ENCODE measurements at regions not wholly inside any gene's neighbourhood (a gene's known extent, or its start where the extent isn't known, plus 50 kb on each side); places are given as distances from the start of the nearest gene placed in this dataset.

DNA sequence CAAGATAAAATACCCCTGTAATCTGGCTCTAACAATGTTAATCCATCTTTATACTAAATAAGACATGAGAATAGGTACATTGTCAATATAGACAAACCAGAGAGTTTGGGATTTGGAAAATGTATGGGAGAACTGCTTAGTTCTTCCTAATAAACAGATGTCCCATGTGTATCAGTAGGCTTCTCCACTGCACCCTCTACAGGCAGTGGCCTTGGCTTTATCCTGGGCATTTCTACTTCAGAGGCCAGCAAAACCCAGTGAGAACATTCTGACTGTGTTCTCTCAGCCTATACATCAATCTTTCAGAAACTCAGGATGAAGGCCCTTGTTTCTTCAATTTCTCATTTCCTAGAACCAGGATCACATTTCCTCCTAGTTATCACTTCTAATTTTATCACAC is 1167.5 kb upstream of the ACVR2A start:
- Mint-ChIP-seq H3K27me3 (ENCODE audit: low read depth) (no peaks in the 10 kb centered on the region), H3K9me3 (no peaks in the 10 kb centered on the region), H3K36me3 (no peaks in the 10 kb centered on the region), H3K27ac (no peak overlapping the region), H3K4me1 (no peaks in the 10 kb centered on the region), H3K4me3 (no peak overlapping the region)
- DNase-seq (ENCODE audit: low spot score in 2 of 2, unreplicated experiment in 2 of 2): no peak
- TF ChIP-seq, protein P1, sequence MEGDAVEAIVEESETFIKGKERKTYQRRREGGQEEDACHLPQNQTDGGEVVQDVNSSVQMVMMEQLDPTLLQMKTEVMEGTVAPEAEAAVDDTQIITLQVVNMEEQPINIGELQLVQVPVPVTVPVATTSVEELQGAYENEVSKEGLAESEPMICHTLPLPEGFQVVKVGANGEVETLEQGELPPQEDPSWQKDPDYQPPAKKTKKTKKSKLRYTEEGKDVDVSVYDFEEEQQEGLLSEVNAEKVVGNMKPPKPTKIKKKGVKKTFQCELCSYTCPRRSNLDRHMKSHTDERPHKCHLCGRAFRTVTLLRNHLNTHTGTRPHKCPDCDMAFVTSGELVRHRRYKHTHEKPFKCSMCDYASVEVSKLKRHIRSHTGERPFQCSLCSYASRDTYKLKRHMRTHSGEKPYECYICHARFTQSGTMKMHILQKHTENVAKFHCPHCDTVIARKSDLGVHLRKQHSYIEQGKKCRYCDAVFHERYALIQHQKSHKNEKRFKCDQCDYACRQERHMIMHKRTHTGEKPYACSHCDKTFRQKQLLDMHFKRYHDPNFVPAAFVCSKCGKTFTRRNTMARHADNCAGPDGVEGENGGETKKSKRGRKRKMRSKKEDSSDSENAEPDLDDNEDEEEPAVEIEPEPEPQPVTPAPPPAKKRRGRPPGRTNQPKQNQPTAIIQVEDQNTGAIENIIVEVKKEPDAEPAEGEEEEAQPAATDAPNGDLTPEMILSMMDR (IDR thresholded peaks at IDR 0.05; ENCODE audit: unreplicated experiment): no peak

DNA sequence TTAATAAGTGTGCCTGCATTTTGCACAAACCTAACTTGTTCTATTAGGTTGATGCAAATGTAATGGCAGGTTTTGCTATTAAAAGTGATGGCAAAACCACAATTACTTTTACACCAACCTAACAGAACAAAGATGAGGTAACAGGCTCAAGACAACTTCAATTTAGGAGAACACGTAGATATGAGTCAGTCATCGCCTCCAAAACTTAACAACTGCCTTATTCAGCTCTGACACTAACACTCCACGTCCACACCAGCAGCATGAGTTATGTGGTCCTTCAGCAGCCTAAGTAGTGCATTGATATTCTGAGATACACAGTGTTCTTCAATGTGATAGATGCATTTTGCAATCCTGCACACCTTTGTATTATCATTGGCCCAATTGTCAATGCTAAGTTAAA is 1175.1 kb upstream of the ACVR2A start:
- no peaks in the 10 kb centered on the region for H3K36me3 Mint-ChIP-seq
- H3K27me3 Mint-ChIP-seq (ENCODE audit: low read depth): no peaks in the 10 kb centered on the region
- no peaks in the 10 kb centered on the region for H3K4me1 Mint-ChIP-seq
- TF ChIP-seq, protein P1 (IDR thresholded peaks at IDR 0.05; ENCODE audit: unreplicated experiment): no peak
- no peak overlapping the region for H3K4me3 Mint-ChIP-seq
- H3K9me3 Mint-ChIP-seq: no peaks in the 10 kb centered on the region
- DNase-seq (ENCODE audit: low spot score in 2 of 2, unreplicated experiment in 2 of 2): no peak
- H3K27ac Mint-ChIP-seq: no peak overlapping the region

GRCh38 chr2:146666340-146666739 is 1178.5 kb upstream of the ACVR2A start:
- H3K9me3 Mint-ChIP-seq: no peaks in the 10 kb centered on the region
- no peaks in the 10 kb centered on the region for H3K27me3 Mint-ChIP-seq (ENCODE audit: low read depth)
- H3K4me3 Mint-ChIP-seq: no peak overlapping the region
- no peak for DNase-seq (ENCODE audit: low spot score in 2 of 2, unreplicated experiment in 2 of 2)
- TF ChIP-seq, protein P1 (IDR thresholded peaks at IDR 0.05; ENCODE audit: unreplicated experiment): no peak
- H3K36me3 Mint-ChIP-seq: no peaks in the 10 kb centered on the region
- H3K4me1 Mint-ChIP-seq: peaks cover 1% of the 10 kb centered on the region
- no peak overlapping the region for H3K27ac Mint-ChIP-seq

DNA sequence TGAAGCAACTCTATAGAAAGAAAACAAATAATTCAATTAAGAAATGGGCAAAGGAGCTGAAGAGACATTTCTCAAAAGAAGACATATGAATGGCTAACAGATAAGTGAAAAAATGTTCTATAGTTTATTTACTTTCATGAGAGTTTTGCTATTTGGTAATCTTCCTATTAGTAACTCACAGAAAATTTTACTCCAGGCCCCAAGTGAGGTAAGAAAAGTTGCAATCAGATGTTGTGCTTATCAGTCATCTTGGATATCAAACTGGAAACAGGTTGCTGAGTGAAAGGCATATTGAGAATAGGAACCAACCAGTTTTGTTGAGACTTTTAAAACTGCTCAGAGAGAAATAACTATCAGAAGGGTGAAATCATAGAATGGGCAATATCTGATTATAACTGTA is 1179.0 kb upstream of the ACVR2A start:
- no peak for DNase-seq (ENCODE audit: low spot score in 2 of 2, unreplicated experiment in 2 of 2)
- Mint-ChIP-seq H3K36me3 (no peaks in the 10 kb centered on the region), H3K9me3 (no peaks in the 10 kb centered on the region), H3K27me3 (ENCODE audit: low read depth) (no peaks in the 10 kb centered on the region), H3K27ac (no peak overlapping the region), H3K4me1 (peaks cover 5% of the 10 kb centered on the region), H3K4me3 (no peak overlapping the region)
- TF ChIP-seq, protein P1 (IDR thresholded peaks at IDR 0.05; ENCODE audit: unreplicated experiment): no peak

DNA sequence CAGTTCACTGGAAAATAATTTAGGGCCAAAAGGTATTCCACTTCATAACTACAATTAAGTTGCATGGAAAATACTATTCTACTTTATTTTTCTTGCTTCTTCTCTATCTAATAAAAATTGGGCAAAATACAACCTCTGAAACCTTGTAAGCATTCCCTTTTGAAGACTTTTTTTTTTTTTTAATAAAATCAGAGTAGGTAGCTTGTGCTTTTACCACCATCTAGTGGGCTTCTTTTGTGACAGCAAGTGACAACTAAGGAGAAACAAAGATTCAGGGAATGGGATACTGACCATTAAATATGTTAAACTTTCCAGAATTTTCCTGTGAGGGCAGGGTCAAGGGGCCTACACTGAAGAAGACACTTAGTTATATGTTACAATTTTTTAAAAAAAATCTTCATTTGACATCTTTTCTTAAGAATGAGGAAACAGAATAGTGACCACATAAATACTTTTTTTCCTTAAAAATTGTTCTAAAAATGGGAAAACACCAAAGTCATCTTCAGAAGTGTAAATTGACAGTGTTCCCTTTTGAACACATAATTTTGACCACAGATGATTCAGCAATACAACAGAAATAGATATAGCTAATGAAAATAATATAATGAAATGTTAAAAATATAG is 1183.2 kb upstream of the ACVR2A start:
- no peak for DNase-seq (ENCODE audit: low spot score in 2 of 2, unreplicated experiment in 2 of 2)

More for the DNA sequence above, 1183.2 kb upstream of the ACVR2A start:
- H3K27me3 Mint-ChIP-seq (ENCODE audit: low read depth): no peaks in the 10 kb centered on the region
- H3K27ac Mint-ChIP-seq: no peak overlapping the region
- no peak overlapping the region for H3K4me3 Mint-ChIP-seq
- peaks cover 7% of the 10 kb centered on the region for H3K9me3 Mint-ChIP-seq
- no peaks in the 10 kb centered on the region for H3K36me3 Mint-ChIP-seq
- H3K4me1 Mint-ChIP-seq: peaks cover 5% of the 10 kb centered on the region
- TF ChIP-seq, protein P1 (IDR thresholded peaks at IDR 0.05; ENCODE audit: unreplicated experiment): peak; percentile 48

Data from mesothelial cell of epicardium (in vitro differentiated cells).